IPS-18a (cell line): ENCODE measurements at regions not wholly inside any gene's neighbourhood (a gene's known extent, or its start where the extent isn't known, plus 50 kb on each side); places are given as distances from the start of the nearest gene placed in this dataset.
A peak's percentile ranks its signal among the peaks of the same experiment; 100 is the strongest.

ENCODE experiments used
- H3K27ac ChIP-seq: one replicate; pipeline ENCODE4 v1.5.1; 2013; ENCODE audit warnings: low read length
- H3K27me3 ChIP-seq: one replicate; pipeline ENCODE4 v1.6.1; 2013; ENCODE audit warnings: mild to moderate bottlenecking, low read length; ENCODE audit not compliant: control insufficient read depth, insufficient read depth
- H3K36me3 ChIP-seq: one replicate; pipeline ENCODE4 v1.6.1; 2013; ENCODE audit warnings: low read depth, low read length; ENCODE audit not compliant: control insufficient read depth
- H3K4me1 ChIP-seq: one replicate; pipeline ENCODE4 v1.6.1; 2013; ENCODE audit warnings: low read depth, low read length; ENCODE audit not compliant: control insufficient read depth
- H3K4me3 ChIP-seq: one replicate; pipeline ENCODE4 v1.5.1; 2013; ENCODE audit warnings: low read length
- H3K9ac ChIP-seq: one replicate; pipeline ENCODE4 v1.6.1; 2013; ENCODE audit warnings: mild to moderate bottlenecking, low read length, moderate library complexity
- H3K9me3 ChIP-seq: one replicate; pipeline ENCODE4 v1.6.1; 2013; ENCODE audit warnings: low read depth, low read length; ENCODE audit not compliant: control insufficient read depth

- Histone ChIP-seq H3K27me3 (no peaks in the 10 kb centered on the region), H3K36me3 (no peaks in the 10 kb centered on the region), H3K9me3 (no peaks in the 10 kb centered on the region), H3K4me3 (no peak overlapping the region), H3K4me1 (no peaks in the 10 kb centered on the region), H3K27ac (no peak overlapping the region), H3K9ac (no peak overlapping the region)
Measured at GRCh38 chr5:93070938-93071337, 510.1 kb downstream of the NR2F1-AS1 start.

- H3K4me3 ChIP-seq, result no peak overlapping the region
- no peak overlapping the region for H3K27ac ChIP-seq
- H3K9ac ChIP-seq, result no peak overlapping the region
- H3K27me3 ChIP-seq, result no peaks in the 10 kb centered on the region
- no peaks in the 10 kb centered on the region for H3K4me1 ChIP-seq
- H3K9me3 ChIP-seq, result no peaks in the 10 kb centered on the region
- no peaks in the 10 kb centered on the region for H3K36me3 ChIP-seq
Measured at GRCh38 chr5:93069276-93069675, 511.7 kb downstream of the NR2F1-AS1 start.

DNA sequence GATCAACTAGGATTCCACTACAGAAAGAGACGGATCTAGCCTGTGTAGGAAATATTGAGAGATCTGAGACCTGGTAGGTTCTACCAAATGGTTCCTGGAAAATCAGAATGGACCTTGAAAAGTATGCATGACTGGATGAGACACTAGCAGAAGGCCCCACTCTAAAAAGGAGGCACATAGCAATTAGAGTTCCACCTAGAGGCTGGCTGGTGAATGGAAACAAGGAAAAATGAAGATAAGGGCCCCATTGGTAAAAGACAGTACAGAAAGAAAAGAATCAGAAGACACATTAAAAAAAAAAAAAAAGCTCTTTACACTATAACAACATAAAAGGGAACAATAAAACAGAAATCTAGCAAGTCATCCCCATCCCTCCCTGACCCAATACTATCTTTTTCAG, 518.5 kb downstream of the NR2F1-AS1 start:
- Histone ChIP-seq H3K4me3 (no peak overlapping the region), H3K27ac (no peak overlapping the region), H3K9ac (no peak overlapping the region), H3K9me3 (no peaks in the 10 kb centered on the region), H3K36me3 (no peaks in the 10 kb centered on the region), H3K27me3 (no peaks in the 10 kb centered on the region), H3K4me1 (peaks cover 14% of the 10 kb centered on the region)

DNA sequence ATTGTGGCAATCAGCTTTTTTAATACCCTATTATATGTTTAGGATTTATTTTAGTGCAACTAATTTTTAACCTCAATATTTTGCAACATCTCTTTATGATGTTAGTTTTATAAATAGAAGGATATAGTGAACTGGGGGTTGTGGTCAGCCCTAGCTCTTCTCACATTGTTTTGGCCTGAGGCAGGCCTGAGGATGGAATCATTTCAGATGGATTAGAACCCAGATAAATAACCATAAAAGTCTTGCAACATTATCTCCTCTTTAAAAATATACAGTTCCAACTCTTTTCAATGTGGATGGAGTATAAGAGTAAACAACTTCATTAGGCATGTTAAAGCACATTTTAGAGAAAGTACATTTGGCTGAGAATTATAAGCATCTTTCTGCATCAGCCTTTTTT, 522.7 kb downstream of the NR2F1-AS1 start:
- H3K4me3 ChIP-seq, result no peak overlapping the region
- H3K36me3 ChIP-seq, result no peaks in the 10 kb centered on the region
- no peaks in the 10 kb centered on the region for H3K27me3 ChIP-seq
- H3K9me3 ChIP-seq, result no peaks in the 10 kb centered on the region
- no peak overlapping the region for H3K27ac ChIP-seq
- H3K9ac ChIP-seq, result no peak overlapping the region
- peaks cover 21% of the 10 kb centered on the region for H3K4me1 ChIP-seq

- no peaks in the 10 kb centered on the region for H3K9me3 ChIP-seq
- no peak overlapping the region for H3K27ac ChIP-seq
- H3K4me3 ChIP-seq, result peak overlapping the region; percentile 7
- H3K36me3 ChIP-seq, result no peaks in the 10 kb centered on the region
- peaks cover 21% of the 10 kb centered on the region for H3K4me1 ChIP-seq
- H3K9ac ChIP-seq, result no peak overlapping the region
- no peaks in the 10 kb centered on the region for H3K27me3 ChIP-seq
Measured at GRCh38 chr5:93057311-93057710, 523.7 kb downstream of the NR2F1-AS1 start.

GRCh38 chr5:93055971-93056370, 525.0 kb downstream of the NR2F1-AS1 start:
- Histone ChIP-seq H3K9ac (no peak overlapping the region), H3K4me1 (peaks cover 21% of the 10 kb centered on the region), H3K27ac (no peak overlapping the region), H3K36me3 (no peaks in the 10 kb centered on the region), H3K9me3 (no peaks in the 10 kb centered on the region), H3K4me3 (no peak overlapping the region), H3K27me3 (no peaks in the 10 kb centered on the region)

GRCh38 chr5:93055561-93055960, 525.5 kb downstream of the NR2F1-AS1 start:
- Histone ChIP-seq H3K4me3 (no peak overlapping the region), H3K9ac (no peak overlapping the region), H3K36me3 (no peaks in the 10 kb centered on the region), H3K9me3 (no peaks in the 10 kb centered on the region), H3K27me3 (no peaks in the 10 kb centered on the region), H3K4me1 (peaks cover 21% of the 10 kb centered on the region), H3K27ac (no peak overlapping the region)

GRCh38 chr5:93054424-93055163, 526.4 kb downstream of the NR2F1-AS1 start:
- Histone ChIP-seq H3K4me3 (no peak overlapping the region), H3K27ac (no peak overlapping the region), H3K36me3 (no peaks in the 10 kb centered on the region)

GRCh38 chr5:93053825-93054224, 527.2 kb downstream of the NR2F1-AS1 start:
- no peak overlapping the region for H3K27ac ChIP-seq
- H3K4me1 ChIP-seq, result peaks cover 18% of the 10 kb centered on the region
- no peaks in the 10 kb centered on the region for H3K9me3 ChIP-seq
- H3K9ac ChIP-seq, result no peak overlapping the region
- no peak overlapping the region for H3K4me3 ChIP-seq
- H3K27me3 ChIP-seq, result no peaks in the 10 kb centered on the region
- H3K36me3 ChIP-seq, result no peaks in the 10 kb centered on the region

More at GRCh38 chr5:93054424-93055163, 526.4 kb downstream of the NR2F1-AS1 start:
- no peak overlapping the region for H3K9ac ChIP-seq
- no peaks in the 10 kb centered on the region for H3K9me3 ChIP-seq
- H3K27me3 ChIP-seq, result no peaks in the 10 kb centered on the region
- peaks cover 21% of the 10 kb centered on the region for H3K4me1 ChIP-seq

- no peak overlapping the region for H3K4me3 ChIP-seq
- H3K27me3 ChIP-seq, result no peaks in the 10 kb centered on the region
- no peak overlapping the region for H3K27ac ChIP-seq
- no peak overlapping the region for H3K9ac ChIP-seq
- no peaks in the 10 kb centered on the region for H3K9me3 ChIP-seq
- H3K36me3 ChIP-seq, result no peaks in the 10 kb centered on the region
- H3K4me1 ChIP-seq, result no peaks in the 10 kb centered on the region
Measured at GRCh38 chr5:93048858-93049257, 532.2 kb downstream of the NR2F1-AS1 start.

GRCh38 chr5:93044859-93045666, 536.0 kb downstream of the NR2F1-AS1 start:
- no peaks in the 10 kb centered on the region for H3K36me3 ChIP-seq
- no peaks in the 10 kb centered on the region for H3K9me3 ChIP-seq
- no peak overlapping the region for H3K4me3 ChIP-seq
- no peak overlapping the region for H3K27ac ChIP-seq
- H3K27me3 ChIP-seq, result no peaks in the 10 kb centered on the region
- no peaks in the 10 kb centered on the region for H3K4me1 ChIP-seq
- H3K9ac ChIP-seq, result no peak overlapping the region

GRCh38 chr5:93039888-93040287, 541.1 kb downstream of the NR2F1-AS1 start:
- H3K27ac ChIP-seq, result no peak overlapping the region

More at GRCh38 chr5:93039888-93040287, 541.1 kb downstream of the NR2F1-AS1 start:
- Histone ChIP-seq H3K36me3 (no peaks in the 10 kb centered on the region), H3K9me3 (no peaks in the 10 kb centered on the region), H3K4me3 (no peak overlapping the region), H3K27me3 (no peaks in the 10 kb centered on the region), H3K4me1 (no peaks in the 10 kb centered on the region), H3K9ac (no peak overlapping the region)
